ENCODE measurements at regions not wholly inside any gene's neighbourhood (a gene's known extent, or its start where the extent isn't known, plus 50 kb on each side); places are given as distances from the start of the nearest gene placed in this dataset.

DNA sequence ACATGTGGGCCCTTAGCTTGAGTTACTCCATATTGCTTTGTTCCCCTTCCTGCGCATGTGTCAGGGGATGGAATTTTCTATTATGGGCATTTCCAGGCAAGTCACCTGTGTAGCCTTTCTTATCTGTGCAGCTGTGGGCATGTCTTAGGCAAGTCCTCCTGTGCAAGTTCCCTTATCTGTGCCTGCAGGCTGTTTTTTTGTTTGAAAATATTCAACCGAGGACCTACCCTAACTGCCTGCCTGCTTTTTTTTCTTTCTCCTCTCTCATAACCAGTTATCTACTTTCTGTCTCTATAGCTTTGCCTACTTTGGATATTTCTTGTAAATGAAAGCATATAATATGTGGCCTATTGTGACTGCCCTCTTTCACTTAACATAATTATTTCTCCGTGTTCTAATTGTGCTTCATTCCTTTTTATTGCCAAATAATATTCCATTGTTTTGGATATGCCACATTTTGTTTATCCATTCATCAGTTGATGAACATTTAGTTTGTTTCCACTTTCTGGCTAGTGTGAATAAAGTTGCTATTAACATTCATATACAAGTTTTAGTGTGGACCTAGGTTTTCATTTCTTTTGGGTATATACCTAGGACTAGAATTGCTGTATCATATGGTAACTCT is 83.6 kb upstream of the CADM1 start:
- CTCF ChIA-PET = no interaction called here
- BruUV-seq (replicated peaks) = no TSS peak
- no peaks in the 10 kb centered on the region for H3K27me3 ChIP-seq (ENCODE audit: control insufficient read depth, insufficient read depth, low read length)

DNA sequence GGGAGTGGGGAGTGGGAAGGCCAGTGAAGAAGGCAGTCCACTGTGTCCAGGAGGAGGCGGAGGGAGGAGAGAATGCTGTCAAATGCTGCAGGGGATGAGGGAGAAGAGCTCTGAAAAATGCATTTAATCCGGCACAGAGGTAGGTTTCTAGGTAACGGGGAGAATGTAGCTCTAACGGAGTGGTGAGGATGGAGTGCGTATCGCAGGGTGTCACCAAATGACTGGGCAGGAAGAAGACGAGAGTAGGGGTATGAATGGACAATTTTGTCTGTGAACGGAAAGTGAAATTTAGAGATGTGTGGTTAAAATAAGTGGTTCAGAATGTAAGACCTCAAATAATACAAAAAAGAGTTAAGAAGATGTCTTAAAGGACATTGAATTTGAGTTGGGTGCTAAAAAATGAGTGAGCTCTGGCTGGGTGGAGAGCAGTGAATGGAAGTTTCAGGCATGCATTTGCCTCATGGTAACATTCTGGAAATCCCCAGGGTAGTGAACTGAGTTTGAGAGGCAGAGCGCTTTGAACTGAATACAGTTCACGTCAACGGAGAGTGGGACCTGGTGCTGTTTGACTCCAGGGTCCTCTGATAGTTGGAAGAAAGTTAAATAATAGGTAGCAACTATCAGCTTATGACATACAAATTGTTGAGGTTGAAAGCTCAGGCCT is 81.3 kb upstream of the CADM1 start:
- ATAC-seq = no peak
- in situ Hi-C loops (cut with HindIII; ENCODE audit: low pct_unique_long_range_greater_than_20kb, low sequenced_read_pairs) = no loop called here
- CTCF ChIA-PET = no interaction called here

More for the DNA sequence above, 83.6 kb upstream of the CADM1 start:
- H3K27ac ChIP-seq (ENCODE audit: low read length) = no peak overlapping the region
- H3K4me1 ChIP-seq (ENCODE audit: control insufficient read depth, insufficient read depth, low read length) = no peaks in the 10 kb centered on the region
- no peak overlapping the region for H3K4me3 ChIP-seq (ENCODE audit: low read depth in 2 of 2, low read length in 2 of 2)
- intact Hi-C loops (cut with micrococcal nuclease; ENCODE audit: unreplicated experiment) (no loop called here), in situ Hi-C loops (cut with HindIII; ENCODE audit: low pct_unique_long_range_greater_than_20kb, low sequenced_read_pairs) (no loop called here)
- ATAC-seq (no peak), DNase-seq (ENCODE audit: low read depth, low spot score) (no peak)
- peaks cover 3% of the 10 kb centered on the region; the same call in 1 of the 2 replicates for H3K9me3 ChIP-seq (ENCODE audit: control insufficient read depth, insufficient read depth, low read depth, low read length)
- TF ChIP-seq TCF7L2 (IDR thresholded peaks at IDR 0.05; ENCODE audit: low read depth, low read length) = no peak
- TF ChIP-seq POLR2AphosphoS5 (IDR thresholded peaks at IDR 0.05; ENCODE audit: low read depth, low read length) = no peak
- TF ChIP-seq, protein P1, sequence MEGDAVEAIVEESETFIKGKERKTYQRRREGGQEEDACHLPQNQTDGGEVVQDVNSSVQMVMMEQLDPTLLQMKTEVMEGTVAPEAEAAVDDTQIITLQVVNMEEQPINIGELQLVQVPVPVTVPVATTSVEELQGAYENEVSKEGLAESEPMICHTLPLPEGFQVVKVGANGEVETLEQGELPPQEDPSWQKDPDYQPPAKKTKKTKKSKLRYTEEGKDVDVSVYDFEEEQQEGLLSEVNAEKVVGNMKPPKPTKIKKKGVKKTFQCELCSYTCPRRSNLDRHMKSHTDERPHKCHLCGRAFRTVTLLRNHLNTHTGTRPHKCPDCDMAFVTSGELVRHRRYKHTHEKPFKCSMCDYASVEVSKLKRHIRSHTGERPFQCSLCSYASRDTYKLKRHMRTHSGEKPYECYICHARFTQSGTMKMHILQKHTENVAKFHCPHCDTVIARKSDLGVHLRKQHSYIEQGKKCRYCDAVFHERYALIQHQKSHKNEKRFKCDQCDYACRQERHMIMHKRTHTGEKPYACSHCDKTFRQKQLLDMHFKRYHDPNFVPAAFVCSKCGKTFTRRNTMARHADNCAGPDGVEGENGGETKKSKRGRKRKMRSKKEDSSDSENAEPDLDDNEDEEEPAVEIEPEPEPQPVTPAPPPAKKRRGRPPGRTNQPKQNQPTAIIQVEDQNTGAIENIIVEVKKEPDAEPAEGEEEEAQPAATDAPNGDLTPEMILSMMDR (IDR thresholded peaks at IDR 0.05) = no peak
- TF ChIP-seq, protein P2, sequence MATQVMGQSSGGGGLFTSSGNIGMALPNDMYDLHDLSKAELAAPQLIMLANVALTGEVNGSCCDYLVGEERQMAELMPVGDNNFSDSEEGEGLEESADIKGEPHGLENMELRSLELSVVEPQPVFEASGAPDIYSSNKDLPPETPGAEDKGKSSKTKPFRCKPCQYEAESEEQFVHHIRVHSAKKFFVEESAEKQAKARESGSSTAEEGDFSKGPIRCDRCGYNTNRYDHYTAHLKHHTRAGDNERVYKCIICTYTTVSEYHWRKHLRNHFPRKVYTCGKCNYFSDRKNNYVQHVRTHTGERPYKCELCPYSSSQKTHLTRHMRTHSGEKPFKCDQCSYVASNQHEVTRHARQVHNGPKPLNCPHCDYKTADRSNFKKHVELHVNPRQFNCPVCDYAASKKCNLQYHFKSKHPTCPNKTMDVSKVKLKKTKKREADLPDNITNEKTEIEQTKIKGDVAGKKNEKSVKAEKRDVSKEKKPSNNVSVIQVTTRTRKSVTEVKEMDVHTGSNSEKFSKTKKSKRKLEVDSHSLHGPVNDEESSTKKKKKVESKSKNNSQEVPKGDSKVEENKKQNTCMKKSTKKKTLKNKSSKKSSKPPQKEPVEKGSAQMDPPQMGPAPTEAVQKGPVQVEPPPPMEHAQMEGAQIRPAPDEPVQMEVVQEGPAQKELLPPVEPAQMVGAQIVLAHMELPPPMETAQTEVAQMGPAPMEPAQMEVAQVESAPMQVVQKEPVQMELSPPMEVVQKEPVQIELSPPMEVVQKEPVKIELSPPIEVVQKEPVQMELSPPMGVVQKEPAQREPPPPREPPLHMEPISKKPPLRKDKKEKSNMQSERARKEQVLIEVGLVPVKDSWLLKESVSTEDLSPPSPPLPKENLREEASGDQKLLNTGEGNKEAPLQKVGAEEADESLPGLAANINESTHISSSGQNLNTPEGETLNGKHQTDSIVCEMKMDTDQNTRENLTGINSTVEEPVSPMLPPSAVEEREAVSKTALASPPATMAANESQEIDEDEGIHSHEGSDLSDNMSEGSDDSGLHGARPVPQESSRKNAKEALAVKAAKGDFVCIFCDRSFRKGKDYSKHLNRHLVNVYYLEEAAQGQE (IDR thresholded peaks at IDR 0.05; ENCODE audit: insufficient read depth in 1 of 2, low read depth in 2 of 2, low read length in 1 of 2) = no peak
- no peak for TF ChIP-seq SIN3A (IDR thresholded peaks at IDR 0.05; ENCODE audit: borderline replicate concordance, insufficient read depth, low read depth, low read length)
- no peaks in the 10 kb centered on the region for H3K36me3 ChIP-seq (ENCODE audit: control insufficient read depth, insufficient read depth, low read length)
- POLR2A ChIA-PET = interaction anchor here (0.8 kb wide), 1 partner anchor 213 kb away, joined by 3 read pairs; no protein-coding TSS in a partner anchor

More for the DNA sequence above, 81.3 kb upstream of the CADM1 start:
- Histone ChIP-seq H3K4me3 (ENCODE audit: low read depth in 2 of 2, low read length in 2 of 2) (no peak overlapping the region), H3K9me3 (ENCODE audit: control insufficient read depth, insufficient read depth, low read depth, low read length) (peaks cover 3% of the 10 kb centered on the region; the same call in 1 of the 2 replicates), H3K27ac (ENCODE audit: low read length) (no peak overlapping the region), H3K27me3 (ENCODE audit: control insufficient read depth, insufficient read depth, low read length) (no peaks in the 10 kb centered on the region), H3K36me3 (ENCODE audit: control insufficient read depth, insufficient read depth, low read length) (no peaks in the 10 kb centered on the region), H3K4me1 (ENCODE audit: control insufficient read depth, insufficient read depth, low read length) (no peaks in the 10 kb centered on the region)
- BruUV-seq (replicated peaks) = no TSS peak
- TF ChIP-seq, protein P1 (IDR thresholded peaks at IDR 0.05) = no peak
- TF ChIP-seq, protein P2 (IDR thresholded peaks at IDR 0.05; ENCODE audit: insufficient read depth in 1 of 2, low read depth in 2 of 2, low read length in 1 of 2) = no peak
- TF ChIP-seq TCF7L2 (IDR thresholded peaks at IDR 0.05; ENCODE audit: low read depth, low read length) = no peak
- no peak for TF ChIP-seq SIN3A (IDR thresholded peaks at IDR 0.05; ENCODE audit: borderline replicate concordance, insufficient read depth, low read depth, low read length)
- TF ChIP-seq POLR2AphosphoS5 (IDR thresholded peaks at IDR 0.05; ENCODE audit: low read depth, low read length) = no peak
- POLR2A ChIA-PET = no interaction called here
- intact Hi-C loops (cut with micrococcal nuclease; ENCODE audit: unreplicated experiment) = no loop called here
- no peak for DNase-seq (ENCODE audit: low read depth, low spot score)
